SKM-1 (cell line): ENCODE measurements at regions not wholly inside any gene's neighbourhood (a gene's known extent, or its start where the extent isn't known, plus 50 kb on each side); places are given as distances from the start of the nearest gene placed in this dataset.

ENCODE experiments used
- DNase-seq: peaks from one replicate; lab custom pipeline; 2025; ENCODE audit not compliant: unreplicated experiment; lab: John Stamatoyannopoulos, UW

DNA sequence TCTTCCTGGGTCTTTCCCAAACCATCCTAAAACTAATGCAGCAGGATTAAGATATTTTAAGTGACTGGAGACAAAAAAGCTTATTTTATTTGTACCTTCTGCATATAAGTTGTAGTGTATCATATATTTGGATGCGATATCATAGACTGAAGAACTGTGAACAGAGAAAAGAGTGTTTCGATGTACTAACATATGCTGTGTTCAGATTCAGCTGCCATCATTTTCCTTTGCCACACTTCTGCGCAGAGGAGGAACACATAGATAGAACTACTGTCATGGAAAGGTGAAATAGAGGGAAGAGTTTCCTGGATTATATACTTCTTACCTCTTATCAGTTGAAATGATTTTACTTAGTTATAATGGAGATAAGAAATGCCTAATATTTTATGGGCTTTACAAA lies 95.5 kb upstream of the CNTN3 start:
- DNase-seq = no peak

GRCh38 chr3:74693696-74694393 lies 79.4 kb upstream of the CNTN3 start:
- DNase-seq = no peak

- no peak for DNase-seq
Measured at GRCh38 chr3:74693251-74693650, 78.8 kb upstream of the CNTN3 start.

- no peak for DNase-seq
Measured at GRCh38 chr3:74691946-74692345, 77.5 kb upstream of the CNTN3 start.

- DNase-seq = no peak
Measured at GRCh38 chr3:74673326-74673725, 58.9 kb upstream of the CNTN3 start.

DNA sequence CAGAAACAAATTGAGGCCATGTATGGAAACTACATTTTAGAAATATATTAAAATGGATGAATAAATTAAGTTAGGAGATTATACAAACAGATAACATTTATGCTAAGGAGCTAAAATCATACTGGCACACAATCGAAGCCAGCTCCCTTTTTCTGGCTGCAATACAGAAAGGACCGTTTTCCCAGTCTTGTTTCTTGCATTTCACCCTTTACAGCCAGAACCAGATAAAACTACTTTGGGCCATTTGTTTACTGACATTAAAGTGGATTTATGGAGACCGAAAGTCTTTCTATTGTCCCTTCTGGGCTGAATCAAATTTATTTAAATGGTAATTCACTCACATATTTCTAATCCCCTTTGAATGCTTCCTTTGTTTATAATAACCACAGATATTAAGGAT lies 50.1 kb upstream of the CNTN3 start:
- no peak for DNase-seq
